ENCODE measurements at regions not wholly inside any gene's neighbourhood (a gene's known extent, or its start where the extent isn't known, plus 50 kb on each side); places are given as distances from the start of the nearest gene placed in this dataset.
A peak's percentile ranks its signal among the peaks of the same experiment; 100 is the strongest.

DNA sequence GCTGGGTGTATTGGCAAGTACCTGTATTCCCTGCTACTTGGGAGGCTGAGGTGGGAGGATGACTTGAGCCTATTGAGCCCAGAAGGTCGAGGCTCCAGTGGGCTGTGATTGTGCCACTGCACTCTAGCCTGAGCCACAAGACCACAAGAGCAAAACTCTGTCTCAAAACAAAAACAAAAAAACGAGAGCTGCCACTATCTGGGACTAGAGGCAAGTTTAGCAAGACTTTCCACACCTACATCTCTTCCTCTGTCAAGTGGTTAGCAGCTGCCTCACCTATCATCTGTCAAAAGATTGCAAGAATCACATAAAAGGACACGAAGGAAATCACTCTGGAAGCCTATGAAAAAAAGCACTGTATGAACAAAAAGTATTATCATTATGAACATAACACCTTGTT is 55.2 kb upstream of the RIOK3 start (continued):
- TF ChIP-seq, protein P1, sequence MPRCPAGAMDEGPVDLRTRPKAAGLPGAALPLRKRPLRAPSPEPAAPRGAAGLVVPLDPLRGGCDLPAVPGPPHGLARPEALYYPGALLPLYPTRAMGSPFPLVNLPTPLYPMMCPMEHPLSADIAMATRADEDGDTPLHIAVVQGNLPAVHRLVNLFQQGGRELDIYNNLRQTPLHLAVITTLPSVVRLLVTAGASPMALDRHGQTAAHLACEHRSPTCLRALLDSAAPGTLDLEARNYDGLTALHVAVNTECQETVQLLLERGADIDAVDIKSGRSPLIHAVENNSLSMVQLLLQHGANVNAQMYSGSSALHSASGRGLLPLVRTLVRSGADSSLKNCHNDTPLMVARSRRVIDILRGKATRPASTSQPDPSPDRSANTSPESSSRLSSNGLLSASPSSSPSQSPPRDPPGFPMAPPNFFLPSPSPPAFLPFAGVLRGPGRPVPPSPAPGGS (IDR thresholded peaks at IDR 0.05) = no peak

DNA sequence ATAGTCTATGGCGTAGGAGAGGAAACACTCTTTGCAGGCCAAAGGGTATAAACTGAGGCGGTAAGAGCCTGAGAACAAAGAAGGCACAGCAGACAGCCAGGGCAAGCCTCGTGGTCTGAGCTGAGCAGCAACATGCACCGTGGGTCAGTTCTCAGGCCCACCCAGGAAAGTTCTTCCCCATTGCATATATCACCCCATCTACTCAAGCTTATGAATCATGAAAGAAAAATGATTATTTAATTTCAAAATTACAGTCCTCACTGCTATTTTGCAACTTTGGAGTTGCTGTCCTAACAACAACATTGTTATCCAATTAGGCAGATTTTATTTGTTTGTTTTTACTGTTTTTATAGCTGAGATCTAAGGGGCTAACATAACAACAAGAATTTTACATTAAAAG is 54.7 kb upstream of the RIOK3 start:
- Histone ChIP-seq H3K4me1 (peaks cover 13% of the 10 kb centered on the region), H3K4me2 (no peak overlapping the region), H3K4me3 (no peak overlapping the region), H3K27ac (no peak overlapping the region), H3K9me3 (no peaks in the 10 kb centered on the region)
- ChIA-PET CTCF (interaction anchor here (1.8 to 3.3 kb wide), 3 partner anchors 14 to 367 kb away, joined by 5 to 17 read pairs (median 10); no protein-coding TSS in a partner anchor), POLR2A (no interaction called here)
- 66% methylated on average over 4 of the region's 4 CpGs for WGBS (ENCODE audit: missing lambda C conversion rate)
- ATAC-seq (no peak), FAIRE-seq (no peak), DNase-seq (ENCODE audit: low read depth in 1 of 2, low spot score in 1 of 2) (no peak)
- TF ChIP-seq GATA3 (IDR thresholded peaks at IDR 0.05; ENCODE audit: borderline replicate concordance) = no peak
- TF ChIP-seq, protein P2, sequence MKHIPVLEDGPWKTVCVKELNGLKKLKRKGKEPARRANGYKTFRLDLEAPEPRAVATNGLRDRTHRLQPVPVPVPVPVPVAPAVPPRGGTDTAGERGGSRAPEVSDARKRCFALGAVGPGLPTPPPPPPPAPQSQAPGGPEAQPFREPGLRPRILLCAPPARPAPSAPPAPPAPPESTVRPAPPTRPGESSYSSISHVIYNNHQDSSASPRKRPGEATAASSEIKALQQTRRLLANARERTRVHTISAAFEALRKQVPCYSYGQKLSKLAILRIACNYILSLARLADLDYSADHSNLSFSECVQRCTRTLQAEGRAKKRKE (CRISPR knock-in tag; IDR thresholded peaks at IDR 0.05; ENCODE audit: low read depth) = no peak

DNA sequence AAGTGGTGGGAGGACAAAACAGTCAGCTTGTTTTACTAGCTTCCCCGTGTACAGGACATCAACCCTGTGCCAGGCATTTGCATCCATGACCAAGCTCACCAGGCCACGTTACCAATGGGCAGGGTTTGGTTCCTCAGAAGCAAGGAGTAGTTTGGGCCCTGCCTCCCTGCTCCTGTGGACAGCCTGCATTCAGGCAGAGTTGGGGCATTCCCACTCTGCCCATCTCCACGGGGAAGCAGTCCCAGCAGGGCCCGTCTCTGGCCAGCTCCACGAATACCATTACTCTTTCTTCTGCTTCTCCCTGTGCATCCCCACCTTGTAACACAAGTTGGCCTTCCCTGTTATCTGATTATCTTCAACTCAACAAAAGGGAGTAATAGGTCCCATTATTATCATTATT is 54.0 kb upstream of the RIOK3 start:
- TF ChIP-seq SREBF2 (IDR thresholded peaks at IDR 0.05) = no peak
- TF ChIP-seq CHD2 (IDR thresholded peaks at IDR 0.05; ENCODE audit: low read length, partially characterized antibody) = no peak
- TF ChIP-seq, protein P3, sequence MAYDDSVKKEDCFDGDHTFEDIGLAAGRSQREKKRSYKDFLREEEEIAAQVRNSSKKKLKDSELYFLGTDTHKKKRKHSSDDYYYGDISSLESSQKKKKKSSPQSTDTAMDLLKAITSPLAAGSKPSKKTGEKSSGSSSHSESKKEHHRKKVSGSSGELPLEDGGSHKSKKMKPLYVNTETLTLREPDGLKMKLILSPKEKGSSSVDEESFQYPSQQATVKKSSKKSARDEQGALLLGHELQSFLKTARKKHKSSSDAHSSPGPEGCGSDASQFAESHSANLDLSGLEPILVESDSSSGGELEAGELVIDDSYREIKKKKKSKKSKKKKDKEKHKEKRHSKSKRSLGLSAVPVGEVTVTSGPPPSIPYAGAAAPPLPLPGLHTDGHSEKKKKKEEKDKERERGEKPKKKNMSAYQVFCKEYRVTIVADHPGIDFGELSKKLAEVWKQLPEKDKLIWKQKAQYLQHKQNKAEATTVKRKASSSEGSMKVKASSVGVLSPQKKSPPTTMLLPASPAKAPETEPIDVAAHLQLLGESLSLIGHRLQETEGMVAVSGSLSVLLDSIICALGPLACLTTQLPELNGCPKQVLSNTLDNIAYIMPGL (CRISPR knock-in tag; IDR thresholded peaks at IDR 0.05; ENCODE audit: borderline replicate concordance) = no peak
- TF ChIP-seq NFE2L2 (conservative IDR thresholded peaks at IDR 0.05; ENCODE audit: low read length) = no peak
- no peak for TF ChIP-seq FOSB (CRISPR knock-in tag; IDR thresholded peaks at IDR 0.05)
- Histone ChIP-seq H3K4me2 (no peak overlapping the region), H3K4me3 (no peak overlapping the region), H3K27ac (no peak overlapping the region), H3K9me3 (no peaks in the 10 kb centered on the region), H3K4me1 (peaks cover 13% of the 10 kb centered on the region)
- 92% methylated on average over 5 of the region's 5 CpGs for WGBS (ENCODE audit: missing lambda C conversion rate)
- no peak for ATAC-seq
- DNase-seq (ENCODE audit: low read depth in 1 of 2, low spot score in 1 of 2) = no peak
- no peak for FAIRE-seq
- CTCF ChIA-PET = interaction anchor here (1.8 to 3.3 kb wide), 3 partner anchors 13 to 368 kb away, joined by 5 to 17 read pairs (median 10); no protein-coding TSS in a partner anchor
- POLR2A ChIA-PET = no interaction called here

DNA sequence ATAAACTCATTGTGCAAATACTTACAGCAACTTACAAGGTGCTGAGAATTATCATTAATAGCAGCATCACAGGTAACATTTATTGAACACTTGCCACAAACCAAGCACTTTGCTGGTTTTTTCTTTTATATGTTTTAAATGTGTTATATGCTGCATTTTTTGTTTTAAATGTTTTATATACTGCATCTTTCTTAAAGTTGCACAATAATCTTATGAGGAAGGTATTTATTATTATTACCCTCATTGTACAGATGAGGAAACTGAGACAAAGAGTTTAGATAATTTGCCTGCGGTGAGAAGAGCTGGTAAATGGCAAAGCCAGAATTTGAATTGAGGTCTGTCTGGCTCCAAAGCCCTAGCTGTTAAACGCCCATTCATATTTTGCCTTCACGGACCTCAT is 52.2 kb upstream of the RIOK3 start:
- peak overlapping the region; percentile 42 to 81; a peak in 4 of 6 replicates for H3K27ac ChIP-seq
- DNase-seq (ENCODE audit: low read depth in 1 of 2, low spot score in 1 of 2) (no peak), ATAC-seq (no peak), FAIRE-seq (no peak)
- H3K9me3 ChIP-seq = no peaks in the 10 kb centered on the region
- CTCF ChIA-PET = interaction anchor here (0.6 kb wide), 1 partner anchor 9 kb away, joined by 3 read pairs; no protein-coding TSS in a partner anchor
- H3K4me2 ChIP-seq = peak overlapping the region; percentile 55; the same call in 2 of the 3 replicates
- POLR2A ChIA-PET = no interaction called here
- 94% methylated on average over 3 of the region's 3 CpGs for WGBS (ENCODE audit: missing lambda C conversion rate)
- H3K4me3 ChIP-seq = no peak overlapping the region
- TF ChIP-seq, protein P4, sequence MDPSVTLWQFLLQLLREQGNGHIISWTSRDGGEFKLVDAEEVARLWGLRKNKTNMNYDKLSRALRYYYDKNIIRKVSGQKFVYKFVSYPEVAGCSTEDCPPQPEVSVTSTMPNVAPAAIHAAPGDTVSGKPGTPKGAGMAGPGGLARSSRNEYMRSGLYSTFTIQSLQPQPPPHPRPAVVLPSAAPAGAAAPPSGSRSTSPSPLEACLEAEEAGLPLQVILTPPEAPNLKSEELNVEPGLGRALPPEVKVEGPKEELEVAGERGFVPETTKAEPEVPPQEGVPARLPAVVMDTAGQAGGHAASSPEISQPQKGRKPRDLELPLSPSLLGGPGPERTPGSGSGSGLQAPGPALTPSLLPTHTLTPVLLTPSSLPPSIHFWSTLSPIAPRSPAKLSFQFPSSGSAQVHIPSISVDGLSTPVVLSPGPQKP (IDR thresholded peaks at IDR 0.05; ENCODE audit: low read depth, low read length) = no peak
- no peak for TF ChIP-seq CHD2 (IDR thresholded peaks at IDR 0.05; ENCODE audit: low read length, partially characterized antibody)
- H3K4me1 ChIP-seq = peaks cover 17% of the 10 kb centered on the region

All from A549 (cell line).